HTR-8/SVneo (cell line): ENCODE measurements at regions not wholly inside any gene's neighbourhood (a gene's known extent, or its start where the extent isn't known, plus 50 kb on each side); places are given as distances from the start of the nearest gene placed in this dataset.
"Not testable (repeated sequence)": the region's sequence is repeated elsewhere in the genome, so short reads cannot be mapped to it uniquely, and the experiment has no call there.

Source experiments
- DNase-seq: peaks from one replicate; pipeline ENCODE4 v3.0.0; 2011; ENCODE audit warnings: low spot score, mixed read lengths; ENCODE audit not compliant: insufficient read length
- FAIRE-seq: peaks from 2 replicates; lab custom pipeline; 2011; peaks lifted over from hg19 to GRCh38; lab: Jason Lieb, UNC

DNA sequence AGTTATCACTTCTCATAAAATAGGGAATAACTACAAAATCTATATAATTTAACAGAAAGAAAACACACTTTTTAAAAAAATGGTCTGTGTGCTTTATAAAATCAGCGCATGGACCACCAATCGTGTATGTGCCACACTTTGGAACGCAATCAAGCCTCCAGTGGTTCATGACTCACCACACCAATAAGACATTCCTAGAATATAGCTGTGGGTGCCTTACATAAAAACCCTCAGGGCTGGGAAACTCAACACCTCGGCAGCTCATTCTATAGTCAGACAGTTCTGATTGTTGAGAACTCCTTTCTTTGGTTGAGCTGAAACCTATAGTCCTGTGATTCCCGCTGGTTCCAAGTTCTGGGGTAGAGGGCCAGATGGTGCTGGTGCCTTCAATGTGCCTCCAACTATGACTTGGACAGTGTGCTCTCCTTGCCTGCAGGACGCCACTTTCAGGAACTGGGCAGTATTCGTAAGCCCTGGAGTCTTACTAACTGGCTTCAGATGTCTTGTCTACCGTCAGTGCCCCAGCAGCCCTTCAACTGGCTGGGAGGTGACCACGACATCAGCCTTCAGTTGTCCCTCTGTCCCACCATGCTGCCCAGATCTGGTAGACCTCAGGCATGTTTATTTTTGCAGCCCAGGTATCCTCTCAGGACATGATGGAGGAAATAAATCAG, 135.7 kb upstream of the GDF10 start:
- DNase-seq: peak; percentile 82
- FAIRE-seq: no peak

DNA sequence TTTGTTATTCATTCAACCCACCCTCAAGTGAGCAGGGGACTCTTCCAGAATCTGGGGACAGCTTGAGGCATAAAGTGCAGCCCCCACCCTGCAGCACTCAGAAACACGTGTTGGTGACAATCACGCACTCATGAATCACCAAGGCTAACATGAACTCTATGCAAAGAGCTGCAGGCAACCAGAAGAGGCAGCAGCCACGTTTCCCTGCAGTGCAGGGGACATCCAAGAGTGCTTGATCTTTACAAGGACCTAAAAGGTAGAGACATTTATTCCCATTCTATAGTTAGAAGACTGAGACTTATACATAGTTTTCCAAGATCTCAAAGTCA, 135.2 kb upstream of the GDF10 start:
- DNase-seq: no peak
- no peak for FAIRE-seq

DNA sequence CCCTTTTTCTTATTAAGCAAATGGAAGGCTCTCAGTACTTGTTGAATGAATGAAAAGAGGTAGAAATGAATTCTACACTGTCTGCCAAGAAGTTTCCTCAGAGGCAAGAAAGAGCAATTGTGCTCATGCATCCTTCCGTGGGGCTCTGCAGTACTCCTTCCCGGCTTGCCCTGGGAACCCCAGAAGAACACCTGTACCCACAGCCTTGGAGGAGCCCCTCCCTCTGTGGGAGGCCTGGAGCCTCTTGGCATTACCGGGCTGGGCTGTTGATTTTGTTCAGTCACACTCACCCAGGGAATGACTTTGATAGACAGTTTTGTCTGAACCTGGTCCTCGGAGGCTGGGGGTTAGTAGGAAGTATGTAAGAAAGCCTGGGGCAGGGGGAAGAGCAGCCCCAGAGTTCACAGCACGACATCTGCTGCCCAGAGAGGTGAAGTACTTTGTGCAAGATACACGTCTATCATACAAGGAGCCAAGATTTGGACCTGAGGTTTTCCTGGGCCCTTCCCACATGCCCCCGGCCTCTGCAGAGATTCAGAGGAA, 134.8 kb upstream of the GDF10 start:
- FAIRE-seq: no peak
- DNase-seq: peak; percentile 9

DNA sequence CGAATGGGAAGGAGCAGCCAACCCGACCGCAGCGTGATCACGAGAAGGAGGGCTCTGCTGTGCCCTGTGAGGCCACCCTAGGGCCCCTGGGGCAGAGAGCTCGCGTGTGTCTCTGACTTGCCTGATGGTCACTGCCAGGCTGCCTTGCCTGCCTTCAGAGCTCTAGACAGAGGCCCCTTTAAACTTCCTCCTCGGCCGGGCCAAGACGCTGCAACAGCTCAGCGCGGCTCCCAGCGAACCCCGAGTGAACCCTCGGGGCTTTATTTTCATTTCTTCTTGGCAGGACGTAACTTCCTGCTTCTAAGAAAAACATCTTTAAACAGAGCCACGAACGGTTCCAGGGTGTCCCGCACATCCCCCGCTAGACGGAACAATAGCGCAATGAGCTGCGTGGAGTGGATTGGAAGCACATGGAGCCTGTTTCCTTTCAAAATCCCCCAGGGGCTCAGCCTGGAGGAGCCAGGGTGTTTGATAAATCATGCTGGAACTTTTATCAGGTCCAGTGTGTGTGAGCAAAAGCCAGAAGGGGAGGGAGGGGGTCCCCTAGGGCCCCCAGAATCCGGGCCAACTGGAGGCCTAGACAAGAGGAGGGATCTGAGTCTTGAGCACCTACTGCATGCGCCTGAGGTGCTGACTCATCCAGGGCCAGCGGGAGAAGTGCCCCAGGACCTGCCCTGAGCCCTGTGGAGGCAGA, 134.1 kb upstream of the GDF10 start:
- no peak for FAIRE-seq
- DNase-seq: peak; percentile 14

DNA sequence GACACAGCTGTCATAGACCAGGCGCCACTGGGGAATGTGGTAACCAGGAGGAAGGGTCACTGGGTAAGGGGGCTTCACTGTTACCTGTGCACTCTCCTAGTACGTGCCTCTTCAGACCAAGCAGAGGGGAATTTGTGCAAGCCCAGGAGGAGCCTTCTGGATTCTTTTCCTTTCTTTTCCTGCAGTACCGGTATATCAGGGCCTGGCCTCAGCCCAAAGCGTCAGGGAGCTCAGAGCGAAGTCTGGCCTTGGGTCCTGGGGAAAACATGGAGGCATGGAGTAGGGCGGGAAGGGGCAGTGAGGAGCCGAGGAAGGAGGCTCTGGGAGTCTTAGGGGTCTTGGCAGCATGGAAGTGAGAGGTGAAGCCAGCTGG, 133.6 kb upstream of the GDF10 start:
- DNase-seq: no peak
- no peak for FAIRE-seq

- not testable (repeated sequence) for DNase-seq, FAIRE-seq
Observed at GRCh38 chr10:47166808-47167581, 133.0 kb upstream of the GDF10 start.

GRCh38 chr10:47167591-47167990, 132.4 kb upstream of the GDF10 start:
- DNase-seq: no peak
- no peak for FAIRE-seq

GRCh38 chr10:47169581-47169980, 130.4 kb upstream of the GDF10 start:
- FAIRE-seq (no peak), DNase-seq (no peak)

DNA sequence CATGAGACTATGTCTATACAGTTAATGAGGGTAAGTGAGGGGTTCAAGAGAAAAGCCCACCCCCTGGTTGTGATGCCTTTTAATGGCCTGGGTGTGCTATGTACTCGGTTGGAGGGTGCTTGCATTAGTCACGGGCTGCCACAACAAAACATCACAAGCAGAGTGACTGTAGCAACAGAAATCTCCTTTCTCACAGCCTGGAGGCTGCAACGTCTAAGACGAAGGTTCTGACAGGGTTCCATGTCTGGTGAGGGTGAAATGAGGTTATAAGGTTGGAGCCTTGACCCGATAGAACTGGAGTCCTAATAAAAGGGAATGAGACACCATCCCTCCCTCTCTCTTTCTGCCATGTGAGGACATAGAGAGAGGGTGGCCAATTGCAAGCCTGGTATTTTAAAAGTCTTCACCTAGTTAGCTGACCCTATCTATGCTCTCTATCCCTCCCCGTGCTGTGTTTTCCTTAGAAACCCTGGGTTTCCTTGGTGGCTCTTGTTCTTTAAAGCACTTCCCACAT, 126.0 kb upstream of the GDF10 start:
- FAIRE-seq (no peak), DNase-seq (no peak)

GRCh38 chr10:47175181-47176123, 124.5 kb upstream of the GDF10 start:
- no peak for FAIRE-seq
- no peak for DNase-seq

DNA sequence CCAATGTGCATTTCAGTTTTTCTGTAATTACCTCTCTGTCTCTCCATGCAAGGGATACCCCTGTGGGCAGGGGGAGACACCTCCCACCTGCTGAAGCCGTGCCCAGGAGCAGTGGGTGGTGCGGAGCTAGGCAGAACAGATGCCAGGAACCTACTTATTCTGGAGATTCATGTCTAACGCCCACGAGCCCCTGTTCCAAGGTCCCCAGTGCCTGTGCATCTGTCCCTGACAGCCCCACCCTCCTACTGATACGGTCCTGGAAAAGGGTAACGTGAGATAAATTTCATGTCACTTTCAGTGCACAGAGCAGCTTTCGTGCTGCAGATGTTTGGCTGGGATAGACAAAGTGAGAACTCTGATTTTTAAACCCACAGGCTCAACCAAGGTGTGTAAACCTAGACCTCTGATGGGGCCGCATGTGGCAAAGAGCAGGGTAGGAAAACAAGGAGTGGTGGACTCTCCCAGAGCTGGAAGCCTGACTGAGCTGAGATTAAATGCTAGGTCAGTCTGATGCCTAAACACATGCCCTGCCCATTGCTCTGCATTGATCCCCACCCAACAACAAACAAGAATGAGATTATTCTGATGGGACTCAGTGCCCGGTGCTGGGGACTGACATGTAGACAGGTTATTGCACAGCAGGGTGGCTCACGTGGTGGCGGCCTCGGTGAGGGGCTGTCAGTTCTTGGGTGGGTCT, 123.6 kb upstream of the GDF10 start:
- DNase-seq: no peak
- FAIRE-seq: no peak

DNA sequence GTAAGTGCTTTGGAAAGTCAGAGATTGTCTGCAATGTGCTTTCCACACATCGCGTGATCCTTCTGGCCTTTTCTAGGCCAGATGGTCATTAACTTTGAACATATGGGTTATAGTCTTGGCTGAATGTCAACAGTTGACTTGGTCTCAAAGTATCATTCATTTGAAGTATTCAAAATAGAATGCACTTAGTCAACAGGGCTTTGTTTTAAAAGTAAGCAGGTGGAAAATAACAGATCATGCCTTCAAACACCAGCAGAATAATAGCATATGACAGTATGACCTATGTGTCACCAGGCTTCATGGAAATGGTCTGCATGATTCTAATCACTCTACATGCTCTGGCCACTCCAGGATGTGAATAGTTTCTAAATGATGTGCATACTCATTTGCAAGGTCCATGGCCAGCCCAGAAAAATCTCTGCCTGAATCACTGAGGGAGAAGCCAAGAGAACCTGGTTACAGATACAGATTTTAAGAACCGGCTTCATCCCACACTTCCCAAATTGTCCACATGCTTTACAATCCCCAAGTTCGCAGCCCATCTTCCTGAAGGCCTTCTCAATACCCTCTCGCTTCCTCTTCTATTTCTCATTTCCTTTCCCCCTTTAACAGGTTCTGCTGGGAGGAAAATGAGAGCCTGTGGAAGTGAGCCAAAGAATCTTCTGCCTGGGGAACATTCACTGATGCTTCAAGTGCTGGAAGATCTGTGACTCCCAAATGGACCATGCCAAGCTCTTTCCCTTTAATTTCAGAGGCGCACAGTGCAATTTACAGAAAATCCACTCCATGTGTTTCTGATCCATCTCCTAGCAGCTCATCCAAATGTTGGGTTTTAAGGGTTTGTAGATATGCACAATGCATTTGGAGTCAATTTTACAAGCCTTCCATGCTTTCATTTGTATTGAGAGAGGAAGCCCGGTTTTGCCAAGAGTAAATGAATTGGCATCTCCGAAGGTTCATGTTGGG, 122.8 kb upstream of the GDF10 start:
- no peak for DNase-seq
- no peak for FAIRE-seq

- no peak for FAIRE-seq
Observed at GRCh38 chr10:47178537-47179290, 121.3 kb upstream of the GDF10 start.

DNA sequence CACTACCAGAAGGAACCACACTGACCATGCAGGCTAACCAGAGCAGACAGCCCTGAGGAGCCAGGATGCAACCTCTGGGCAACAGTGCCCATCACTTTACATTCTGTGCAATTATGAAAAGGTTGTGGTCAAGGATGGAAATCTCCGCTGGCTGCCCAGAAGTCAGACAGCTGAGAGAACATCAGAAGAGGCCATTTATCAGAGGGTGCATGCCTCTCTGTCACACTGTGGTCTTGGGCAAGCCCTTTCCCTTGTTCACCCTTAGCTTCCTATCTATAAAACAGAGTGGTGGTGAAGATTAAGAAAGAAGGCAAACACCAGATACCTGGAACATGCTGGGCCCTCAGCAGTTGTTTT, 120.7 kb upstream of the GDF10 start:
- FAIRE-seq: no peak
- DNase-seq: no peak

More at GRCh38 chr10:47178537-47179290, 121.3 kb upstream of the GDF10 start:
- DNase-seq: no peak

DNA sequence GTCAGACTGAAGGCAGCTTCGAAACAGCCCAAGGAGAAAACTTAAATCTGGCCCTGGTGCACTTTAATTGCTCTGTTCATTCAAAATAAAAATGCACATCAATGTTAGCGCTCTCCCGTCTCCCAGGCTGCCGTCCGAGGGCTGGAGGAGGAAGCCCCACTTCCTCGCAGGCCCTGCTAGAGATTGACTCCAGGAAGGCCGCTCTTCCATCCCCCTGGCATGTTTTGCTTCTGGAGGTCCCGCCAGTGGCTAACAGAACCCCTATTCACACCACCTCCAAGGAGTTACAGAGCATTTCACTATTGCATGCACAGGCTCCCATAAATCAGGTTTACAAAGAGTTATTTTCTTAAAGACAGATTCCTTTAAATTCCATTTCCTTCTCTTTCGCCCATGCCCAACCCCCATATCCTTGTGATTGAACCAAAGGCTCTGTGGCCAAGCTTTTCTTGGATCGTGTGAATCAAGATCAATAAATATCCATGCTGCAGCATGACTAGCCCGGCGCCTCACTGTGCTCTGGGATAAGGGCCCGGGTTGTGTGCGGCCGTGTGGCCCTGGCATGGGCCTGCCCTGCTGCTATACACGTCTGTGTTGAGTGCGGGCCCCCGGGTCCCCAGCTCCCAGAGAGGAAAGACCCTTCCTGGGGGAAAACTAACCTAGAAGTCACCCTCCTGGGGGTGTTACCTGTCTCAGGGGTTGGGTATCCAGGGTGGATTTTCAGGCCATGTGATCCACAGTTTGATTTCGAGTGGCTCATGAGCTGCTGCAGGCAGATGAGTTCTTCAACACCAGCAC, 118.7 kb upstream of the GDF10 start:
- DNase-seq (no peak), FAIRE-seq (no peak)

DNA sequence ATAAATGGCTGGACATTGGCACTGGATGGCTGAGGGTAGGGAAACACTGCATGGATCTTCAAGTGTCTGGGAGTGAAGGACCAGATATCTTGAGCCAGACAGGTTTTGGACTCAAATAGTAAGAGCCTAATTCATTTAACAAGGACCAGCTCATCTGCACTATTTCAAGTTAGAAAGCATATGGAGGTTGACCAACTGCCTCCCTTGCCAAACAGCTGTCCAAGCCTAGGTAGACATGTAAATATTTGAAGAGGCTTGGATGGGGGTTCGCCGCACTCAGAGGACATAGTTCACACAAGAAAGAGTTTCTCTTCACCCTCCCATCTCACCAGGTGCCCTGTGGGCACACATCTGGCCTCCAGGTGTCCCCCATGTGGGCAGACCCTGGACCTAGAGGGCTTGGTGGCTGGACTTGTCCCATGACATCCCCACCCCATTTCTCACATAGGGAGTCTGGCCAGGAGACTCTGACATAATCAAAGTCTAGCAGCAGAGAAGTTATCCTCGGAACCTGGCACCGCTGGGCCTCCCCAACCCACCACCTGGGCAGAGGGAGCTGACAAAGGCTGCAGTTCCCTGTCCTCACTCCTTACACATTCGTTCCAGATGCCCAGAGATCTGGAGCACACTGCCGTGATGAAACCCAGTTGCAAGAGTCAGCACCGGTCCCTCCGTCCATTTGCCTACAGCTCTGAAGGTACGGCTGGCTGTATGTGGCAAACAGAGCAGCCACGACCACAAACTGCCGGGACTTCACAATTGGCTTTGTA, 116.9 kb upstream of the GDF10 start:
- no peak for FAIRE-seq
- DNase-seq: no peak
